H1 (cell line): ENCODE measurements at regions not wholly inside any gene's neighbourhood (a gene's known extent, or its start where the extent isn't known, plus 50 kb on each side); places are given as distances from the start of the nearest gene placed in this dataset.

Experiments
- BRCA1 ChIP-seq: IDR thresholded peaks from 2 replicates; pipeline ENCODE4 v1.6.1; 2012; ENCODE audit warnings: low read depth, low read length, improper control_type of control experiment
- CBX5 ChIP-seq: fragments of 300-800, 300-1000 bp; sonication (generic); IDR thresholded peaks from 2 replicates; pipeline ENCODE4 v1.7.1; 2016; ENCODE audit warnings: antibody characterized with exemption, low read length, low read depth
- CHD1 ChIP-seq: IDR thresholded peaks from 2 replicates; pipeline ENCODE4 v1.6.1; 2012; ENCODE audit warnings: low read depth, low read length, improper control_type of control experiment
- EZH2 ChIP-seq: fragments of 200-600 bp; sonication (generic); IDR thresholded peaks from 2 replicates; pipeline ENCODE4 v1.7.1; 2012; ENCODE audit warnings: low read depth, mild to moderate bottlenecking, moderate library complexity, low read length, inconsistent platforms; ENCODE audit not compliant: severe bottlenecking
- JUN ChIP-seq: IDR thresholded peaks from 2 replicates; pipeline ENCODE4 v1.6.1; 2011; ENCODE audit warnings: low read depth, mild to moderate bottlenecking, improper control_type of control experiment, low read length
- KDM1A ChIP-seq: fragments of 200-600, 300-600 bp; sonication (generic); IDR thresholded peaks from 2 replicates; pipeline ENCODE4 v1.7.1; 2016; ENCODE audit warnings: mild to moderate bottlenecking, low read length, borderline replicate concordance
- POLR2AphosphoS5 ChIP-seq: IDR thresholded peaks from 2 replicates; pipeline ENCODE4 v1.6.1; 2011; ENCODE audit warnings: low read depth, low read length
- TF ChIP-seq, protein P1 (sequence below), 3 experiments: IDR thresholded peaks; 1 replicate in 2 of 3; 2 replicates in 1 of 3; pipeline versions ENCODE4 v1.5.1 to v1.6.1; 2011; ENCODE audit warnings: low read length in 3 of 3, mild to moderate bottlenecking in 3 of 3, inconsistent platforms in 2 of 3, low read depth in 1 of 3, moderate library complexity in 1 of 3; ENCODE audit not compliant: insufficient read depth in 1 of 3; ENCODE audit errors: control extremely low read depth in 1 of 3
- TF ChIP-seq, protein P2 (sequence below): IDR thresholded peaks from 2 replicates; pipeline ENCODE4 v1.6.1; 2012; ENCODE audit warnings: inconsistent platforms

DNA sequence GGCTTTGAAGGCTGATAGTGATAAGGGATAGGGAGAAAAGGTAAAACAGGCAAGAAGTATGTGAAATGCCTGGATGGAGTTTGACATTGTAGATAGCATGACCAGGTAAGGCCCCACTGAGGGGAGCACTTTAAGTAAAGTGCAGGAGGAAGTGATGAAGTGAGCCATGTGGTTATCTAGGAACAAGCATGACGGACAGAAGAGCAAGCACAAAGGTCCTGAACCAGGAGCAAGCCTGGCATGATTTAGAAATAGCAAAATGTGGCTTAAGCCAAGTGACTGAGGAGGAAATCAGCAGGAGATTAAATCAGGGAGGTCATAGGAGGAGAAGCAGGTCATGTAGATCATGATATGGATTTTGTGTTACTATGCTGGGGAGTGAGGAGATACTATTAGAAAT, 129.2 kb downstream of the GLUL start:
- TF ChIP-seq, protein P1, sequence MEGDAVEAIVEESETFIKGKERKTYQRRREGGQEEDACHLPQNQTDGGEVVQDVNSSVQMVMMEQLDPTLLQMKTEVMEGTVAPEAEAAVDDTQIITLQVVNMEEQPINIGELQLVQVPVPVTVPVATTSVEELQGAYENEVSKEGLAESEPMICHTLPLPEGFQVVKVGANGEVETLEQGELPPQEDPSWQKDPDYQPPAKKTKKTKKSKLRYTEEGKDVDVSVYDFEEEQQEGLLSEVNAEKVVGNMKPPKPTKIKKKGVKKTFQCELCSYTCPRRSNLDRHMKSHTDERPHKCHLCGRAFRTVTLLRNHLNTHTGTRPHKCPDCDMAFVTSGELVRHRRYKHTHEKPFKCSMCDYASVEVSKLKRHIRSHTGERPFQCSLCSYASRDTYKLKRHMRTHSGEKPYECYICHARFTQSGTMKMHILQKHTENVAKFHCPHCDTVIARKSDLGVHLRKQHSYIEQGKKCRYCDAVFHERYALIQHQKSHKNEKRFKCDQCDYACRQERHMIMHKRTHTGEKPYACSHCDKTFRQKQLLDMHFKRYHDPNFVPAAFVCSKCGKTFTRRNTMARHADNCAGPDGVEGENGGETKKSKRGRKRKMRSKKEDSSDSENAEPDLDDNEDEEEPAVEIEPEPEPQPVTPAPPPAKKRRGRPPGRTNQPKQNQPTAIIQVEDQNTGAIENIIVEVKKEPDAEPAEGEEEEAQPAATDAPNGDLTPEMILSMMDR (IDR thresholded peaks at IDR 0.05; ENCODE audit: control extremely low read depth in 1 of 3, insufficient read depth in 1 of 3, low read depth in 1 of 3, low read length in 3 of 3), result no peak
- no peak for TF ChIP-seq CHD1
- no peak for TF ChIP-seq KDM1A
- TF ChIP-seq, protein P2, sequence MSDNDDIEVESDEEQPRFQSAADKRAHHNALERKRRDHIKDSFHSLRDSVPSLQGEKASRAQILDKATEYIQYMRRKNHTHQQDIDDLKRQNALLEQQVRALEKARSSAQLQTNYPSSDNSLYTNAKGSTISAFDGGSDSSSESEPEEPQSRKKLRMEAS, result no peak
- TF ChIP-seq EZH2, result no peak
- no peak for TF ChIP-seq POLR2AphosphoS5
- no peak for TF ChIP-seq CBX5
- no peak for TF ChIP-seq BRCA1
- no peak for TF ChIP-seq JUN
